Sigmoid colon (tissue), 6 donors: ENCODE measurements at regions not wholly inside any gene's neighbourhood (a gene's known extent, or its start where the extent isn't known, plus 50 kb on each side); places are given as distances from the start of the nearest gene placed in this dataset.

ENCODE experiments used
- DNase-seq: peaks from one replicate; pipeline ENCODE4 v3.0.0-alpha.2; 2019
- H3K27ac ChIP-seq, 4 donors: fragments of 200-600 bp; sonication (generic); one replicate each; pipeline ENCODE4 v1.5.1; 2016 to 2019; ENCODE audit warnings: mild to moderate bottlenecking in 1 of 4
- H3K27me3 ChIP-seq, 3 donors: fragments of 200-600 bp; sonication (generic); one replicate each; pipeline ENCODE4 v1.5.1; 2019; ENCODE audit warnings: mild to moderate bottlenecking in 1 of 3
- H3K36me3 ChIP-seq, 4 donors: fragments of 200-600 bp; sonication (generic); one replicate each; pipeline ENCODE4 v1.5.1; 2016 to 2019
- H3K4me1 ChIP-seq, 4 donors: fragments of 200-600 bp; sonication (generic); one replicate each; pipeline ENCODE4 v1.5.1; 2017 to 2019
- H3K4me3 ChIP-seq, 4 donors: fragments of 200-600 bp; sonication (generic); one replicate each; pipeline ENCODE4 v1.5.1; 2017 to 2019; ENCODE audit warnings: mild to moderate bottlenecking in 2 of 4, moderate library complexity in 1 of 4
- H3K9me3 ChIP-seq, 4 donors: fragments of 200-600 bp in 3 of 4; sonication (generic) in 3 of 4; one replicate each; pipeline versions ENCODE4 v1.5.1 to v1.6.1; 2013 to 2019
- CTCF ChIP-seq, 4 experiments: fragments of 450-650 bp in 3 of 4; fragments of 200-600 bp in 1 of 4; IDR thresholded peaks; one replicate each; pipeline ENCODE4 v1.5.1; 2016 to 2019; ENCODE audit warnings: antibody characterized with exemption in 4 of 4, mild to moderate bottlenecking in 3 of 4, moderate library complexity in 2 of 4
- EP300 ChIP-seq, 4 donors: sonication (generic); formaldehyde crosslinking; IDR thresholded peaks; one replicate each; pipeline ENCODE4 v1.6.1; 2017; ENCODE audit warnings: antibody characterized with exemption in 4 of 4
- POLR2A ChIP-seq, 2 donors: fragments of 450-650 bp; IDR thresholded peaks; one replicate each; pipeline ENCODE4 v1.6.1; 2016; ENCODE audit warnings: antibody characterized with exemption in 2 of 2, mild to moderate bottlenecking in 2 of 2, moderate library complexity in 2 of 2
- POLR2AphosphoS5 ChIP-seq, 4 donors: sonication (generic); formaldehyde crosslinking; IDR thresholded peaks; one replicate each; pipeline ENCODE4 v1.6.1; 2017; ENCODE audit warnings: antibody characterized with exemption in 4 of 4
- WGBS, 2 donors: extraction: QIAGEN DNeasy Blood & Tissue Kit; methylation state at CpG; one replicate each; pipeline ENCODE4 v1.1.7; 2013; 5-methylcytosine and 5-hydroxymethylcytosine counted together
- intact Hi-C: fragments of 100-400 bp; cut with DNase I; formaldehyde crosslinking; loops from one replicate; pipeline ENCODE4 v1.15.1; 2023
- donor health status: healthy with polysubstance abuse.
- donor health status: healthy.

GRCh38 chr12:88793096-88793495, 212.8 kb upstream of the KITLG start:
- Histone ChIP-seq H3K9me3 (peaks cover 0 to 10% (median 0%) of the 10 kb centered on the region in 4 donors), H3K36me3 (no peaks in the 10 kb centered on the region), H3K4me1 (no peaks in the 10 kb centered on the region), H3K27me3 (no peaks in the 10 kb centered on the region), H3K27ac (no peak overlapping the region), H3K4me3 (no peak overlapping the region)
- no peak for TF ChIP-seq CTCF (IDR thresholded peaks at IDR 0.05)
- no peak for TF ChIP-seq EP300 (IDR thresholded peaks at IDR 0.05)
- DNase-seq = no peak
- intact Hi-C loops = no loop called here

GRCh38 chr12:88790231-88790630, 210.0 kb upstream of the KITLG start:
- Histone ChIP-seq H3K27ac (no peak overlapping the region), H3K27me3 (no peaks in the 10 kb centered on the region), H3K9me3 (peaks cover 0 to 10% (median 0%) of the 10 kb centered on the region in 4 donors), H3K4me1 (no peaks in the 10 kb centered on the region), H3K4me3 (no peak overlapping the region), H3K36me3 (no peaks in the 10 kb centered on the region)
- 68 to 74% methylated on average over 1 of the region's 1 CpG for WGBS, 2 donors
- no peak for DNase-seq
- intact Hi-C loops = no loop called here
- TF ChIP-seq POLR2A (IDR thresholded peaks at IDR 0.05) (no peak), EP300 (IDR thresholded peaks at IDR 0.05) (no peak), CTCF (IDR thresholded peaks at IDR 0.05) (no peak), POLR2AphosphoS5 (IDR thresholded peaks at IDR 0.05) (no peak)

- Histone ChIP-seq H3K4me3 (no peak overlapping the region), H3K27ac (no peak overlapping the region), H3K36me3 (no peaks in the 10 kb centered on the region), H3K27me3 (no peaks in the 10 kb centered on the region), H3K4me1 (no peaks in the 10 kb centered on the region), H3K9me3 (no peaks in the 10 kb centered on the region)
- WGBS, 2 donors = 37 to 77% methylated on average over 1 of the region's 1 CpG
- intact Hi-C loops = no loop called here
- no peak for DNase-seq
- TF ChIP-seq CTCF (IDR thresholded peaks at IDR 0.05) (no peak), POLR2A (IDR thresholded peaks at IDR 0.05) (no peak), EP300 (IDR thresholded peaks at IDR 0.05) (no peak), POLR2AphosphoS5 (IDR thresholded peaks at IDR 0.05) (no peak)
Observed at GRCh38 chr12:88784166-88784565, 203.9 kb upstream of the KITLG start.

GRCh38 chr12:88782351-88782750, 202.1 kb upstream of the KITLG start:
- no peak for DNase-seq
- Histone ChIP-seq H3K4me1 (no peaks in the 10 kb centered on the region), H3K36me3 (no peaks in the 10 kb centered on the region), H3K4me3 (no peak overlapping the region), H3K27me3 (no peaks in the 10 kb centered on the region), H3K9me3 (no peaks in the 10 kb centered on the region), H3K27ac (no peak overlapping the region)
- 76 to 81% methylated on average over 1 of the region's 1 CpG for WGBS, 2 donors
- intact Hi-C loops = no loop called here
- TF ChIP-seq POLR2A (IDR thresholded peaks at IDR 0.05) = no peak
- TF ChIP-seq EP300 (IDR thresholded peaks at IDR 0.05) = no peak
- TF ChIP-seq POLR2AphosphoS5 (IDR thresholded peaks at IDR 0.05) = no peak
- TF ChIP-seq CTCF (IDR thresholded peaks at IDR 0.05) = no peak

GRCh38 chr12:88781909-88782308, 201.6 kb upstream of the KITLG start:
- no peak for DNase-seq
- TF ChIP-seq POLR2A (IDR thresholded peaks at IDR 0.05) (no peak), CTCF (IDR thresholded peaks at IDR 0.05) (no peak), POLR2AphosphoS5 (IDR thresholded peaks at IDR 0.05) (no peak), EP300 (IDR thresholded peaks at IDR 0.05) (no peak)
- Histone ChIP-seq H3K27ac (no peak overlapping the region), H3K9me3 (no peaks in the 10 kb centered on the region), H3K4me1 (no peaks in the 10 kb centered on the region), H3K36me3 (no peaks in the 10 kb centered on the region), H3K27me3 (no peaks in the 10 kb centered on the region), H3K4me3 (no peak overlapping the region)
- intact Hi-C loops = no loop called here
